ENCODE measurements at regions not wholly inside any gene's neighbourhood (a gene's known extent, or its start where the extent isn't known, plus 50 kb on each side); places are given as distances from the start of the nearest gene placed in this dataset.

- Histone ChIP-seq H3K4me1 (no peaks in the 10 kb centered on the region), H3K9me3 (no peaks in the 10 kb centered on the region), H3K27me3 (no peaks in the 10 kb centered on the region), H3K27ac (no peak overlapping the region), H3K36me3 (no peaks in the 10 kb centered on the region), H3K4me3 (no peak overlapping the region)
- TF ChIP-seq, protein P1, sequence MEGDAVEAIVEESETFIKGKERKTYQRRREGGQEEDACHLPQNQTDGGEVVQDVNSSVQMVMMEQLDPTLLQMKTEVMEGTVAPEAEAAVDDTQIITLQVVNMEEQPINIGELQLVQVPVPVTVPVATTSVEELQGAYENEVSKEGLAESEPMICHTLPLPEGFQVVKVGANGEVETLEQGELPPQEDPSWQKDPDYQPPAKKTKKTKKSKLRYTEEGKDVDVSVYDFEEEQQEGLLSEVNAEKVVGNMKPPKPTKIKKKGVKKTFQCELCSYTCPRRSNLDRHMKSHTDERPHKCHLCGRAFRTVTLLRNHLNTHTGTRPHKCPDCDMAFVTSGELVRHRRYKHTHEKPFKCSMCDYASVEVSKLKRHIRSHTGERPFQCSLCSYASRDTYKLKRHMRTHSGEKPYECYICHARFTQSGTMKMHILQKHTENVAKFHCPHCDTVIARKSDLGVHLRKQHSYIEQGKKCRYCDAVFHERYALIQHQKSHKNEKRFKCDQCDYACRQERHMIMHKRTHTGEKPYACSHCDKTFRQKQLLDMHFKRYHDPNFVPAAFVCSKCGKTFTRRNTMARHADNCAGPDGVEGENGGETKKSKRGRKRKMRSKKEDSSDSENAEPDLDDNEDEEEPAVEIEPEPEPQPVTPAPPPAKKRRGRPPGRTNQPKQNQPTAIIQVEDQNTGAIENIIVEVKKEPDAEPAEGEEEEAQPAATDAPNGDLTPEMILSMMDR (IDR thresholded peaks at IDR 0.05): no peak
- TF ChIP-seq POLR2A (IDR thresholded peaks at IDR 0.05): no peak
- DNase-seq: no peak
Observed at GRCh38 chr16:26772503-26772902, 294.2 kb upstream of the C16orf82 start.

DNA sequence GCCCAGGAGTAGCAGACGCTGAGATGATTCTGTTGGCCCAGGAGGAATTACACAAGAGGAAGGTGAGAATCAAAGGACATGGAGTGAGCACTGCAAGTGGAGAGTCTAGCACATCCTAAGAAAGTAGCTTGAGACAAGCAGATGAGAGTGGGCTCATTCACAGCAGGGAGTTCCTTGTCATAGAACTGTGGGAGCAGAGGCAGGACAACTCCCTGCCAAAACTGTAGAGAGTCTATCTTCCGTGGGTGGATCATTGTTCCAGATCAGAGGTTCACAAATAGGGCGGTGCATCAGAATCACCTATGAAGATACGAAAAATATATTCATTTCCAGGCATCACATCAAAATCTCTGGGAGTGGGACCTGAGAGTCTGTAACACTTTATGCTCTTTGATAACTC, 288.9 kb upstream of the C16orf82 start:
- Histone ChIP-seq H3K36me3 (no peaks in the 10 kb centered on the region), H3K4me3 (no peak overlapping the region), H3K4me1 (no peaks in the 10 kb centered on the region), H3K27me3 (no peaks in the 10 kb centered on the region), H3K27ac (no peak overlapping the region), H3K9me3 (no peaks in the 10 kb centered on the region)
- no peak for DNase-seq
- no peak for TF ChIP-seq POLR2A (IDR thresholded peaks at IDR 0.05)
- TF ChIP-seq, protein P1 (IDR thresholded peaks at IDR 0.05): no peak

GRCh38 chr16:26787924-26788323, 278.8 kb upstream of the C16orf82 start:
- H3K4me1 ChIP-seq: no peaks in the 10 kb centered on the region
- no peaks in the 10 kb centered on the region for H3K27me3 ChIP-seq
- no peaks in the 10 kb centered on the region for H3K36me3 ChIP-seq
- TF ChIP-seq, protein P1 (IDR thresholded peaks at IDR 0.05): no peak
- no peak for TF ChIP-seq POLR2A (IDR thresholded peaks at IDR 0.05)
- H3K9me3 ChIP-seq: no peaks in the 10 kb centered on the region
- H3K4me3 ChIP-seq: no peak overlapping the region
- no peak for DNase-seq
- H3K27ac ChIP-seq: no peak overlapping the region

- Histone ChIP-seq H3K4me1 (no peaks in the 10 kb centered on the region), H3K36me3 (no peaks in the 10 kb centered on the region), H3K4me3 (no peak overlapping the region), H3K27me3 (no peaks in the 10 kb centered on the region), H3K9me3 (no peaks in the 10 kb centered on the region), H3K27ac (no peak overlapping the region)
- no peak for TF ChIP-seq POLR2A (IDR thresholded peaks at IDR 0.05)
- TF ChIP-seq, protein P1 (IDR thresholded peaks at IDR 0.05): no peak
- no peak for DNase-seq
Observed at GRCh38 chr16:26791169-26791568, 275.6 kb upstream of the C16orf82 start.

- TF ChIP-seq POLR2A (IDR thresholded peaks at IDR 0.05): no peak
- TF ChIP-seq, protein P1 (IDR thresholded peaks at IDR 0.05): no peak
- DNase-seq: no peak
Observed at GRCh38 chr16:26795184-26795583, 271.5 kb upstream of the C16orf82 start.

GRCh38 chr16:26801628-26802027, 265.1 kb upstream of the C16orf82 start:
- no peak overlapping the region for H3K4me3 ChIP-seq
- no peaks in the 10 kb centered on the region for H3K36me3 ChIP-seq
- H3K27ac ChIP-seq: no peak overlapping the region
- TF ChIP-seq, protein P1 (IDR thresholded peaks at IDR 0.05): no peak
- TF ChIP-seq POLR2A (IDR thresholded peaks at IDR 0.05): no peak
- no peaks in the 10 kb centered on the region for H3K9me3 ChIP-seq
- no peaks in the 10 kb centered on the region for H3K27me3 ChIP-seq
- no peak for DNase-seq
- H3K4me1 ChIP-seq: no peaks in the 10 kb centered on the region

More at GRCh38 chr16:26795184-26795583, 271.5 kb upstream of the C16orf82 start:
- Histone ChIP-seq H3K9me3 (no peaks in the 10 kb centered on the region), H3K4me1 (no peaks in the 10 kb centered on the region), H3K27me3 (no peaks in the 10 kb centered on the region), H3K4me3 (no peak overlapping the region), H3K27ac (no peak overlapping the region), H3K36me3 (no peaks in the 10 kb centered on the region)
